OCI-LY1 (cell line): ENCODE measurements at regions not wholly inside any gene's neighbourhood (a gene's known extent, or its start where the extent isn't known, plus 50 kb on each side); places are given as distances from the start of the nearest gene placed in this dataset.

ENCODE experiments used
- H2AFZ ChIP-seq: fragments of 200-600 bp; sonication (generic), shearing (Covaris generic); 2 replicates; pipeline ENCODE4 v1.6.0; 2014; ENCODE audit warnings: antibody characterized with exemption, mild to moderate bottlenecking, low read length
- H3F3A ChIP-seq: fragments of 200-600 bp; sonication (generic), shearing (Covaris generic); 2 replicates; pipeline ENCODE4 v1.6.0; 2014; ENCODE audit warnings: mild to moderate bottlenecking, antibody characterized with exemption, low read length, moderate library complexity; ENCODE audit not compliant: insufficient read depth
- H3K27ac ChIP-seq: fragments of 200-600 bp; sonication (generic); 2 replicates; pipeline ENCODE4 v1.5.1; 2014; ENCODE audit warnings: low read length, mixed run types, mild to moderate bottlenecking, low read depth; ENCODE audit not compliant: poor library complexity, severe bottlenecking
- H3K27me3 ChIP-seq: fragments of 200-600 bp; sonication (generic); 2 replicates; pipeline ENCODE4 v1.6.0; 2014; ENCODE audit warnings: antibody characterized with exemption, mild to moderate bottlenecking, low read length, moderate library complexity; ENCODE audit not compliant: insufficient read depth
- H3K36me3 ChIP-seq: fragments of 200-600 bp; sonication (generic); 2 replicates; pipeline ENCODE4 v1.6.1; 2014; ENCODE audit warnings: mild to moderate bottlenecking, antibody characterized with exemption, low read length, moderate library complexity, mixed read lengths; ENCODE audit not compliant: insufficient read depth
- H3K4me1 ChIP-seq: fragments of 200-600 bp; sonication (generic); 2 replicates; pipeline ENCODE4 v1.5.1; 2014; ENCODE audit warnings: mild to moderate bottlenecking, low read length, moderate library complexity; ENCODE audit not compliant: insufficient read depth, severe bottlenecking
- H3K4me2 ChIP-seq: fragments of 200-600 bp; sonication (generic), shearing (Covaris generic); 2 replicates; pipeline ENCODE4 v1.6.1; 2014; ENCODE audit warnings: low read length
- H3K4me3 ChIP-seq: fragments of 200-600 bp; sonication (generic); 2 replicates; pipeline ENCODE4 v1.5.1; 2014; ENCODE audit warnings: low read length, low read depth, mild to moderate bottlenecking, mixed read lengths; ENCODE audit not compliant: poor library complexity, severe bottlenecking
- H3K79me2 ChIP-seq: fragments of 200-600 bp; shearing (Covaris generic); 2 replicates; pipeline ENCODE4 v1.6.1; 2016; ENCODE audit warnings: mixed run types, low read length, mixed read lengths; ENCODE audit not compliant: insufficient read depth
- H3K9ac ChIP-seq: fragments of 200-600 bp; sonication (generic), shearing (Covaris generic); 2 replicates; pipeline ENCODE4 v1.6.1; 2014; ENCODE audit warnings: mild to moderate bottlenecking, low read length, mixed read lengths
- H3K9me2 ChIP-seq: fragments of 200-600 bp; sonication (generic), shearing (Covaris generic); 2 replicates; pipeline ENCODE4 v1.6.1; 2014; ENCODE audit warnings: low read depth, mild to moderate bottlenecking, low read length, mixed read lengths
- H3K9me3 ChIP-seq: fragments of 200-600 bp; shearing (Covaris generic); 2 replicates; pipeline ENCODE4 v1.6.1; 2014; ENCODE audit warnings: low read length, mixed read lengths
- H4K20me1 ChIP-seq: fragments of 200-600 bp; sonication (generic), shearing (Covaris generic); 2 replicates; pipeline ENCODE4 v1.6.0; 2016; ENCODE audit warnings: mild to moderate bottlenecking, low read length; ENCODE audit not compliant: insufficient read depth
- EZH2 ChIP-seq: fragments of 200-600 bp; sonication (generic), shearing (Covaris generic); IDR thresholded peaks from 2 replicates; pipeline ENCODE4 v1.8.0; 2017; ENCODE audit warnings: borderline replicate concordance, mixed run types, mild to moderate bottlenecking, antibody characterized with exemption, low read length, moderate library complexity, mixed read lengths
- TF ChIP-seq, protein P1 (sequence below): fragments of 200-600 bp; sonication (generic), shearing (Covaris generic); IDR thresholded peaks from 2 replicates; pipeline ENCODE4 v1.5.1; 2017; ENCODE audit warnings: mild to moderate bottlenecking, antibody characterized with exemption, low read length, moderate library complexity, mixed read lengths

GRCh38 chr14:65206078-65206447 lies 103.7 kb upstream of the MAX start:
- Histone ChIP-seq H3K4me1 (peaks cover 87% of the 10 kb centered on the region), H3K9me2 (no peaks in the 10 kb centered on the region), H3K4me3 (peak overlapping the region; percentile 39)

GRCh38 chr14:65206448-65207096 lies 104.3 kb upstream of the MAX start:
- Histone ChIP-seq H3K4me3 (peak overlapping the region; percentile 39), H3F3A (no peaks in the 10 kb centered on the region), H2AFZ (no peak overlapping the region), H3K27me3 (no peaks in the 10 kb centered on the region), H3K4me1 (peaks cover 86% of the 10 kb centered on the region), H3K4me2 (peak overlapping the region; percentile 53), H3K9me3 (no peaks in the 10 kb centered on the region), H3K36me3 (no peaks in the 10 kb centered on the region), H4K20me1 (no peaks in the 10 kb centered on the region), H3K9ac (peak overlapping the region; percentile 72), H3K27ac (peak overlapping the region; percentile 98), H3K9me2 (no peaks in the 10 kb centered on the region), H3K79me2 (no peaks in the 10 kb centered on the region)
- TF ChIP-seq EZH2: no peak
- TF ChIP-seq, protein P1, sequence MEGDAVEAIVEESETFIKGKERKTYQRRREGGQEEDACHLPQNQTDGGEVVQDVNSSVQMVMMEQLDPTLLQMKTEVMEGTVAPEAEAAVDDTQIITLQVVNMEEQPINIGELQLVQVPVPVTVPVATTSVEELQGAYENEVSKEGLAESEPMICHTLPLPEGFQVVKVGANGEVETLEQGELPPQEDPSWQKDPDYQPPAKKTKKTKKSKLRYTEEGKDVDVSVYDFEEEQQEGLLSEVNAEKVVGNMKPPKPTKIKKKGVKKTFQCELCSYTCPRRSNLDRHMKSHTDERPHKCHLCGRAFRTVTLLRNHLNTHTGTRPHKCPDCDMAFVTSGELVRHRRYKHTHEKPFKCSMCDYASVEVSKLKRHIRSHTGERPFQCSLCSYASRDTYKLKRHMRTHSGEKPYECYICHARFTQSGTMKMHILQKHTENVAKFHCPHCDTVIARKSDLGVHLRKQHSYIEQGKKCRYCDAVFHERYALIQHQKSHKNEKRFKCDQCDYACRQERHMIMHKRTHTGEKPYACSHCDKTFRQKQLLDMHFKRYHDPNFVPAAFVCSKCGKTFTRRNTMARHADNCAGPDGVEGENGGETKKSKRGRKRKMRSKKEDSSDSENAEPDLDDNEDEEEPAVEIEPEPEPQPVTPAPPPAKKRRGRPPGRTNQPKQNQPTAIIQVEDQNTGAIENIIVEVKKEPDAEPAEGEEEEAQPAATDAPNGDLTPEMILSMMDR: no peak

More at GRCh38 chr14:65206078-65206447, 103.7 kb upstream of the MAX start:
- no peaks in the 10 kb centered on the region for H3K9me3 ChIP-seq
- H3K79me2 ChIP-seq: no peaks in the 10 kb centered on the region
- peak overlapping the region; percentile 72 for H3K9ac ChIP-seq
- H3F3A ChIP-seq: no peaks in the 10 kb centered on the region
- no peak overlapping the region for H2AFZ ChIP-seq
- H3K27ac ChIP-seq: peak overlapping the region; percentile 98
- no peak for TF ChIP-seq EZH2
- TF ChIP-seq, protein P1: no peak
- H4K20me1 ChIP-seq: no peaks in the 10 kb centered on the region
- no peaks in the 10 kb centered on the region for H3K36me3 ChIP-seq
- H3K27me3 ChIP-seq: no peaks in the 10 kb centered on the region
- H3K4me2 ChIP-seq: peak overlapping the region; percentile 53

DNA sequence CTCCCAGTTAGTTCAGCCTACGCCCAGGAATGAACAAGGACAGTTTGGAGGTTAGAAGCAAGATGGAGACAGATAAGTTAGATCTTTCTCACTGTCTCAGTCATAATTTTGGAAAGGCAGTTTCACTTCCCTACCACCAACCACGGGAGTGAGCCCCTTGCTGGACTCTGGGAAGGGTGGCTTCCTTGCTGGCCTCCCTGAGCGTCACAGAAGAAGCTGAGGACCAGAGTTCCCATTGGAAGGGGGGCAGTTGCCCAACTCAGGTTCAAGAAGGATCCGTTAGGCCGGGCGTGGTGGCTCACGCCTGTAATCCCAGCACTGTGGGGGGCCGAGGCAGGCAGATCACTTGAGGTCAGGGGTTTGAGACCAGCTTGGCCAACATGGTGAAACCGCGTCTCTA lies 106.2 kb upstream of the MAX start:
- Histone ChIP-seq H2AFZ (no peak overlapping the region), H3K9me2 (no peaks in the 10 kb centered on the region), H3K27ac (peak overlapping the region; percentile 98), H3K9ac (peak overlapping the region; percentile 36), H3K4me2 (peak overlapping the region; percentile 41), H3K4me3 (peak overlapping the region; percentile 1), H3K36me3 (no peaks in the 10 kb centered on the region), H4K20me1 (no peaks in the 10 kb centered on the region), H3K27me3 (no peaks in the 10 kb centered on the region), H3K4me1 (peaks cover 78% of the 10 kb centered on the region), H3K9me3 (no peaks in the 10 kb centered on the region), H3F3A (no peaks in the 10 kb centered on the region), H3K79me2 (no peaks in the 10 kb centered on the region)
- TF ChIP-seq, protein P1: no peak
- no peak for TF ChIP-seq EZH2
